Activated naive CD4-positive, alpha-beta T cell (primary cell): ENCODE measurements at regions not wholly inside any gene's neighbourhood (a gene's known extent, or its start where the extent isn't known, plus 50 kb on each side); places are given as distances from the start of the nearest gene placed in this dataset.

Source experiments
- DNase-seq, 4 experiments: peaks; one replicate each; lab custom pipeline; 2025; lab: John Stamatoyannopoulos, UW

- no peak for DNase-seq
Measured at GRCh38 chr16:86632206-86632605, 53.9 kb downstream of the FOXL1 start.

- DNase-seq = no peak
Measured at GRCh38 chr16:86632944-86633343, 54.6 kb downstream of the FOXL1 start.

- DNase-seq = no peak
Measured at GRCh38 chr16:86634292-86634691, 55.9 kb downstream of the FOXL1 start.

GRCh38 chr16:86635176-86635876 is 57.0 kb downstream of the FOXL1 start:
- DNase-seq = no peak

- no peak for DNase-seq
Measured at GRCh38 chr16:86635926-86636325, 57.6 kb downstream of the FOXL1 start.

GRCh38 chr16:86637744-86638143 is 59.4 kb downstream of the FOXL1 start:
- no peak for DNase-seq

- no peak for DNase-seq
Measured at GRCh38 chr16:86638642-86639041, 60.3 kb downstream of the FOXL1 start.

- DNase-seq = no peak
Measured at GRCh38 chr16:86639354-86639753, 61.0 kb downstream of the FOXL1 start.

- no peak for DNase-seq
Measured at GRCh38 chr16:86640265-86640843, 62.0 kb downstream of the FOXL1 start.

GRCh38 chr16:86642087-86642486 is 63.7 kb downstream of the FOXL1 start:
- no peak for DNase-seq

GRCh38 chr16:86643671-86644070 is 65.3 kb downstream of the FOXL1 start:
- DNase-seq = no peak

- no peak for DNase-seq
Measured at GRCh38 chr16:86647561-86647960, 69.2 kb downstream of the FOXL1 start.

- no peak for DNase-seq
Measured at GRCh38 chr16:86649875-86650274, 71.5 kb downstream of the FOXL1 start.

GRCh38 chr16:86651013-86651627 is 72.8 kb downstream of the FOXL1 start:
- no peak for DNase-seq

GRCh38 chr16:86651823-86652222 is 73.5 kb downstream of the FOXL1 start:
- DNase-seq = no peak

- no peak for DNase-seq
Measured at GRCh38 chr16:86653285-86654006, 75.1 kb downstream of the FOXL1 start.

- no peak for DNase-seq
Measured at GRCh38 chr16:86657972-86658371, 79.6 kb downstream of the FOXL1 start.

GRCh38 chr16:86660623-86661022 is 82.3 kb downstream of the FOXL1 start:
- DNase-seq = no peak

- no peak for DNase-seq
Measured at GRCh38 chr16:86661706-86662105, 83.4 kb downstream of the FOXL1 start.

- DNase-seq = no peak
Measured at GRCh38 chr16:86662195-86662594, 83.8 kb downstream of the FOXL1 start.

- no peak for DNase-seq
Measured at GRCh38 chr16:86662740-86663139, 84.4 kb downstream of the FOXL1 start.

GRCh38 chr16:86663685-86664521 is 85.6 kb downstream of the FOXL1 start:
- DNase-seq = no peak
